Loucy (cell line): ENCODE measurements at regions not wholly inside any gene's neighbourhood (a gene's known extent, or its start where the extent isn't known, plus 50 kb on each side); places are given as distances from the start of the nearest gene placed in this dataset.

Source experiments
- H2AFZ ChIP-seq: fragments of 200-600 bp; sonication (generic); 2 replicates; pipeline ENCODE4 v1.6.0; 2016; ENCODE audit warnings: antibody characterized with exemption, mild to moderate bottlenecking, low read length, moderate library complexity
- H3F3A ChIP-seq: fragments of 200-600 bp; 2 replicates; pipeline ENCODE4 v1.6.0; 2016; ENCODE audit warnings: antibody characterized with exemption, low read depth, mild to moderate bottlenecking
- H3K27me3 ChIP-seq: fragments of 200-600 bp; sonication (generic); 2 replicates; pipeline ENCODE4 v1.6.1; 2014; ENCODE audit warnings: low read length, mild to moderate bottlenecking; ENCODE audit not compliant: insufficient read depth, poor library complexity, severe bottlenecking
- H3K36me3 ChIP-seq: fragments of 200-600 bp; sonication (generic); 2 replicates; pipeline ENCODE4 v1.6.1; 2016; ENCODE audit warnings: low read length; ENCODE audit not compliant: insufficient read depth
- H3K4me1 ChIP-seq: fragments of 200-600 bp; sonication (generic); 2 replicates; pipeline ENCODE4 v1.5.1; 2014; ENCODE audit warnings: low read length, mild to moderate bottlenecking; ENCODE audit not compliant: insufficient read depth, poor library complexity, severe bottlenecking
- H3K4me2 ChIP-seq: fragments of 200-600 bp; sonication (generic); 2 replicates; pipeline ENCODE4 v1.6.0; 2014; ENCODE audit warnings: antibody characterized with exemption, low read length, low read depth, mild to moderate bottlenecking; ENCODE audit not compliant: poor library complexity, severe bottlenecking
- H3K4me3 ChIP-seq: fragments of 200-600 bp; sonication (generic); 2 replicates; pipeline ENCODE4 v1.5.1; 2014; ENCODE audit warnings: low read length, mild to moderate bottlenecking, mixed read lengths; ENCODE audit not compliant: poor library complexity, severe bottlenecking
- H3K79me2 ChIP-seq: fragments of 200-600 bp; sonication (generic); 2 replicates; pipeline ENCODE4 v1.6.1; 2014; ENCODE audit warnings: low read length; ENCODE audit not compliant: insufficient read depth
- H3K9ac ChIP-seq: fragments of 200-600 bp; sonication (generic); 2 replicates; pipeline ENCODE4 v1.6.0; 2014; ENCODE audit warnings: mild to moderate bottlenecking, low read depth, low read length, moderate library complexity; ENCODE audit not compliant: poor library complexity, severe bottlenecking
- H3K9me2 ChIP-seq: fragments of 200-600 bp; sonication (generic); replicated peaks from 2 replicates; pipeline ENCODE4 v1.6.1; 2016; ENCODE audit warnings: low read depth, low read length, mixed read lengths
- H3K9me3 ChIP-seq: fragments of 200-600 bp; sonication (generic); 2 replicates; pipeline ENCODE4 v1.6.1; 2014; ENCODE audit warnings: mild to moderate bottlenecking, antibody characterized with exemption, low read length, low read depth; ENCODE audit not compliant: insufficient read depth
- H4K20me1 ChIP-seq: fragments of 200-600 bp; sonication (generic); 2 replicates; pipeline ENCODE4 v1.6.0; 2014; ENCODE audit warnings: antibody characterized with exemption, low read length, mild to moderate bottlenecking; ENCODE audit not compliant: insufficient read depth, poor library complexity, severe bottlenecking
- CTCF ChIP-seq: fragments of 200-600 bp; sonication (generic); conservative IDR thresholded peaks from 2 replicates; pipeline ENCODE4 v1.5.1; 2014; ENCODE audit warnings: mild to moderate bottlenecking, antibody characterized with exemption, low read length
- EZH2phosphoT487 ChIP-seq: fragments of 200-600 bp; IDR thresholded peaks from 2 replicates; pipeline ENCODE4 v1.6.1; 2018; ENCODE audit warnings: antibody characterized with exemption, mild to moderate bottlenecking, moderate library complexity, borderline replicate concordance

- no peak for TF ChIP-seq EZH2phosphoT487
- no peak for TF ChIP-seq CTCF
- H3K9ac ChIP-seq = no peak overlapping the region
- no peaks in the 10 kb centered on the region for H3K79me2 ChIP-seq
- no peaks in the 10 kb centered on the region for H3F3A ChIP-seq
- no peaks in the 10 kb centered on the region for H4K20me1 ChIP-seq
- H3K9me2 ChIP-seq = no peaks in the 10 kb centered on the region
- H3K27me3 ChIP-seq = no peaks in the 10 kb centered on the region
- H3K4me3 ChIP-seq = no peak overlapping the region
- no peaks in the 10 kb centered on the region for H3K36me3 ChIP-seq
- H2AFZ ChIP-seq = no peak overlapping the region
- no peak overlapping the region for H3K4me2 ChIP-seq
- no peaks in the 10 kb centered on the region for H3K9me3 ChIP-seq
- H3K4me1 ChIP-seq = no peaks in the 10 kb centered on the region
Measured at GRCh38 chr10:63910806-63911205, 389.6 kb downstream of the REEP3 start.

- Histone ChIP-seq H3K9me2 (no peaks in the 10 kb centered on the region), H4K20me1 (no peaks in the 10 kb centered on the region), H3K9me3 (no peaks in the 10 kb centered on the region), H3K27me3 (no peaks in the 10 kb centered on the region), H3F3A (no peaks in the 10 kb centered on the region), H3K79me2 (no peaks in the 10 kb centered on the region), H2AFZ (no peak overlapping the region), H3K9ac (no peak overlapping the region), H3K4me3 (no peak overlapping the region), H3K36me3 (no peaks in the 10 kb centered on the region), H3K4me1 (no peaks in the 10 kb centered on the region), H3K4me2 (no peak overlapping the region)
- no peak for TF ChIP-seq EZH2phosphoT487
- TF ChIP-seq CTCF = no peak
Measured at GRCh38 chr10:63915240-63915639, 394.0 kb downstream of the REEP3 start.

DNA sequence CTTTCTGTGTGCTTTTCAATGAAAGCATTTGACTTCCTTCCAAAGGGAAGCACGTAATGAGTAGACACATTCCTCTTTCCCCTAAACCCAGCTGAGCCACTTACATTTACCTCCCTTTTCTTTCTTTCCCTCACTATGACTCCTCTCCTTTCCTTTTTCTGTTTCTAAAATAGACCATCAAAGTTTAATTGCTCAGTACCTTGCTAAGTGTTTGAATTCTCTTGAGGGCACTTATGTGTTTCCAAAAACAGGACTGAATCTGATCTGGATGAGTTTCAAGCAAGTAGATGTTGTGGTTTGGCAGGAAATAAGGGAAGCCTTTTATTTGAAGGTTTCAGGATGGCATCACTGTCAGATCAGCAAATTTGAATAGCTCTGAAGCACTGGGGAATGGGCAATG lies 396.2 kb downstream of the REEP3 start:
- no peaks in the 10 kb centered on the region for H3K36me3 ChIP-seq
- H3K9me3 ChIP-seq = no peaks in the 10 kb centered on the region
- no peaks in the 10 kb centered on the region for H3F3A ChIP-seq
- no peak overlapping the region for H3K4me3 ChIP-seq
- H3K27me3 ChIP-seq = no peaks in the 10 kb centered on the region
- no peaks in the 10 kb centered on the region for H3K9me2 ChIP-seq
- no peak overlapping the region for H2AFZ ChIP-seq
- H3K4me2 ChIP-seq = no peak overlapping the region
- H3K9ac ChIP-seq = no peak overlapping the region
- TF ChIP-seq EZH2phosphoT487 = no peak
- no peak for TF ChIP-seq CTCF
- H3K4me1 ChIP-seq = no peaks in the 10 kb centered on the region
- no peaks in the 10 kb centered on the region for H4K20me1 ChIP-seq
- H3K79me2 ChIP-seq = no peaks in the 10 kb centered on the region
